ENCODE measurements at regions not wholly inside any gene's neighbourhood (a gene's known extent, or its start where the extent isn't known, plus 50 kb on each side); places are given as distances from the start of the nearest gene placed in this dataset.

- TF ChIP-seq CTCF (IDR thresholded peaks at IDR 0.05) (no peak), POLR2A (IDR thresholded peaks at IDR 0.05) (no peak)
These were observed 1380.6 kb upstream of the RAG2 start for GRCh38 chr11:37978647-37979046.
